ENCODE measurements at regions not wholly inside any gene's neighbourhood (a gene's known extent, or its start where the extent isn't known, plus 50 kb on each side); places are given as distances from the start of the nearest gene placed in this dataset.
A peak's percentile ranks its signal among the peaks of the same experiment; 100 is the strongest.

DNA sequence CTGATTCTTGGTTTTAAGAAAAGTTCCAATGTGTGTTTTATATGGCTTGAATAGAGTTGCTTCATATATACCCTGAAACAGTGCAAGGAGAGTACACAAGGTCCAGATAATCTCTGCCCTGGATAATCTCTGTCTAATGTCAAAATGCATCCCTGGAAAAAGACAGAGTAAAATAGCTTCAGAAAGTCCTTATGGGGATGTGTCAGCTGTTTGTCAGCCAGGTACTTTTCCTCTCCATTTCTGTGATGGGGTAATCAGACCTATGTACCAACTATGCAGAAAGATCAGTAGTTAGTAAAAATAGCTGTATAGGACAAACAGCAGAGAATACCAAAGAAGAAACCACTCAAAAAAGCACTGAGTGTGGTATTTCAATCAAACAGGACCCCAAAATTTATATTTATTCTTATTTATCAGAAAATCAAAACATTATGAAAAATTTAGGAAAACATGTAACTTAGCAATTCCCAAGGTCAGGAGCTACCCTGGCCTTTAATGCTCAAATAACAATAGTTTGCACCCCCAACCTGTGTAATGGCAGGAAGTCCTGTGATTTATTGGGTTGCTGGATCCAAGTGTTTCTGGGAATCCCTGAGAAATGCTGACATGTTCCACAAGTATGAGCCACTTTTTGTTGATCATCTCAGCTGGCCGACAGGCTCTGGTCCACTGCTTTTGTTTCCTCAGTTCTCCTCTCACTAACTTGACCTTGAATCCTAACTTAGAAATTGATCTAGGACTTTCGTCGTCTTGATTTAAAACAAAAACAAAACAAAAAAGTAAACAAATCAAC, 69.6 kb downstream of the MDH1 start:
- no peak for DNase-seq

DNA sequence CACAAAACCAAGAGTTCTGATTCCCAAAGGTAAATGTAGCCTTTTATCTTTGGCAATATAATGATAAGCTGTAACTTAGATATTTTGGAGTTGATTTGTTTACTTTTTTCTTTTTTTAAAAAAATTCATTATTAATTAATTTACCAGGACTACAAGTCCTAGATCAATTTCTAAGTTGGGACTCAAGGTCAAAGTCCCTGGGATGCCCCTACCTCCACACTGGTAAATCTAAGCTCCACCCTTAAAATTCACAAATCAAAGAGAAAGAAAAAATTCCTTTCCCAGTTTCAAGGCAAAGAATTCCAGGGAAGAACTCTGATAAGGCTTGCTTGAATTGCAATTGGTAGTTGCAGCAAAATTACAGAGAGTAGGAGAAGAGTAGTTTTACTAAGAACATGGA, 71.3 kb downstream of the MDH1 start:
- DNase-seq, result no peak

DNA sequence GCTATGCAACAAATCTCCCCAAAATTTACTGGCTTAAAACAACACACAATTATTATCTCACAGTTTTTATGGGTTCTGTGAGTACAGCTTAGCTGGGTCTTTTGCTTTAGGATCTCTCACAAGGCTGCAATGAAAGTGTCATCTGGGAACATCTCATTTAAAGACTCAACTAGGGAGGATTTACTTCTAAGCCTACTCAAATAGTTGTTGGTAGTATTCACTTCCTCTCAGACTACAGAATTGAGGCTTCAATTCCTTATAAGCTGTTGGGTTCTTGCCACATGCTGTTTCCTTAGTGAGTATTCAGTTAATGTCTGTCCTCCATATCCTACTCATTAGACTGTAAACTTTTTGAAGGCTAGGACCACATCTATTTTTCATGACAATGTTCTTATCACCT, 72.3 kb downstream of the MDH1 start:
- no peak for DNase-seq

GRCh38 chr2:63662028-63662804, 73.5 kb downstream of the MDH1 start:
- DNase-seq, result peak; percentile 62

DNA sequence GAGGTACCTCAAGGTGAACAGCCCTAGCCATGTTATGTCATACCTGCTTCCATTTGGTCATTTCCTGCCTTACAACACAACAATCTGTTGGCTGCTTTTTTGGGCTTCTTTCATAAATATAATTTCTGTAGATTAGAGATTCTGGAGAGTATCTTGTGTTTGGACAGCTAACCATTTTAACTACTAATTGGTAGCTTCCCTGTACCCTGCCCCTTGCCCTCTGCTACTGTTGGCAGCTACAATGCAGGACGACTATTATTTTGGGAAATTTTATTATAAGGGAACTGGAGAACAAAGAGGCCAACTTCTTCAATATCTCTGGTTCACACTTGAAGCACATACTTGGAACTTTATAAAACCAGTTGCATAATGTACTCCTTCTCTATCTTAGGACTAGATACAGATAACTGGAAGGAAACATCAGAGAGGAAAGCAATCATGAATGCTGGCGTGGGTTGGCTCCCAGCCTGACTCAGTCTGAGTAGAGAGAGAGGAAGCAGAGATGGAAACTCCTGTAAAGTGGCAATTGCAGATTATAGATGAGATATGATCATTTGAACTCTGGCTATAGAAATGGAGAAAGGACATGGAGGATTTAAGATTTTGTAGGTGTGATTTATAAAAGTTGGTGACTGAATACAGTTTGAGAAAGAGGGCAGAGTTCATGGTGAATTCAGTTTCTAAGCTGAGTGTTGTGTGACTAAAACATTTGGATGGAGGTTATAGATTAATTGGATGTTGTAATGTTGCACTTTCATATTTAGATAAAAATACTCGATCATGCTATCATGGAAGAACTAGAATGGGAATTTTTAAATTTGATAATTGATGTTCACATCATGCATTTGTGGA, 74.5 kb downstream of the MDH1 start:
- no peak for DNase-seq

DNA sequence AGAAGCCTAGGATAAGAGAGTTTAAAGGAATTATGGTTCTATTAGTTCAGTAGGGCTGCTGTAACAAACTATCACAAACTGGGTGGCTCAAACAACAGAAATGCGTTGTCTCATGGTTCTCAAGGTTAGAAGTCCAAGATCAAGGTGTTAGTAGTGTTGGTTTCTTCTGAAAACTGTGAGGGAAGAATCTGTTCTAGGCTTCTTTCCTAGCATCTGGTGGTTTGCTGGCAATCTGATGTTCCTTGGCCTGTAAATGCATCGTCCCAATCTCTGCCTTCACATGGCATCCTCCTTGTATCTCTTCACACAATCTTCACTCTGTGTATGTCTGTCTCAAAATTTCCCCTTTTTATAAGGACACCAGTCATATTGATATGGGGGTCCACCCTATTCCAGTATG, 76.3 kb downstream of the MDH1 start:
- no peak for DNase-seq

DNA sequence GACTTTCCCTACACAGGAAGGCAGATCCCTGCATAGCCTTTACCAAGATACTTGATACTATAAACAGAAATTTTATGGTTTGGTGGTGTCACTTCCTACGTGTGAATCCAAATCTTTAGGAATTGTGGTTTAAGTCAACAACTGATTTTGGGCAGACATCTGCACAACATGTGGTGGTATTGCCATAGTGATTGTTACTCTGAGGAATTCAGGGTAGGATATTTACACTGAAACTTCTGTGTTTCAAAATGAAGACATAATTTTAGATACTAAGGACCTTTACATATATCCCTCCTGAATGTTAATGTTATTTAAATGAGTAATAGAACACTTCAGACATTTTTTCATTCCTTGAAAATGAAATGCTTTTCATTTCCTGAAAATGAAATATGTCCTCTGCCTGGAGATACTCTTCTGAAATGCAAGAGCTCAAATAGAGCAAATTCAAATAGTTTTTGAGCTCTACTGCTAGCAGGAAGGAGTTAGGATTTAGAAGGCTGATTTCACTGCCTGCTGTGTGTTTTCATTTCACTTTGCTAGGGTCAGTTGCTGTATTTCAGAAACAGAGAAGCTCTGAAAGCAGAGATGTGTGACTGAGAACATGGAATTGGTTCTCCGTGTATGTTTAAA, 77.2 kb downstream of the MDH1 start:
- no peak for DNase-seq

DNA sequence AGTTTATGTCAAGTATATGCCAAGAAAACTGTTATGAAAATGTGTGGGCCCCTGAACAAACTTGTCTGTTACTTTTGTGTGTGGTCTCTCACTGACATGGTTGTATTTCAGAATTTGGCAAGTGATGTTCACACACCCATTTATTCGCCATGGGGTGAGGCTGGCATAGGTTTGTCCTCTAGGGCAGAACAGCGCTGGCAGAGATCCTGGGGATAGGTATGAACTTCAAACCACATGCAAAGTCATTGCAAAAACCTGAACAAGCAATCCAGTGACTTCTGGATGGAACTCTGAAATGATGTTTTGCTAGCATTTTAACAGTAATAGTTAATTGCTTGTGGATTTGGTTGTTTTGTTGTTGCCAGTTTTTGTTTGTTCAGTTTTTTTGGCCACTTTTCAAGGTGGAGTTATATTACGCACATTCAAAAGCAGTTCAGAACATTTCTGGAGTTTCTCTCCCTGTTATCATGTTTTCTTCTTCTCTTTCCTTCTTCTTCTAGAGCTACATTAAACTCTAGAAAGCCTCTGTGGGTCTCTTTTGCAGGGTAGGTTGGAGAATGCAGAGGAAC, 78.5 kb downstream of the MDH1 start:
- no peak for DNase-seq

- no peak for DNase-seq
Observed at GRCh38 chr2:63668000-63668399, 79.2 kb downstream of the MDH1 start.

- no peak for DNase-seq
Observed at GRCh38 chr2:63668466-63668865, 79.7 kb downstream of the MDH1 start.

GRCh38 chr2:63669596-63669995, 80.8 kb downstream of the MDH1 start:
- no peak for DNase-seq

DNA sequence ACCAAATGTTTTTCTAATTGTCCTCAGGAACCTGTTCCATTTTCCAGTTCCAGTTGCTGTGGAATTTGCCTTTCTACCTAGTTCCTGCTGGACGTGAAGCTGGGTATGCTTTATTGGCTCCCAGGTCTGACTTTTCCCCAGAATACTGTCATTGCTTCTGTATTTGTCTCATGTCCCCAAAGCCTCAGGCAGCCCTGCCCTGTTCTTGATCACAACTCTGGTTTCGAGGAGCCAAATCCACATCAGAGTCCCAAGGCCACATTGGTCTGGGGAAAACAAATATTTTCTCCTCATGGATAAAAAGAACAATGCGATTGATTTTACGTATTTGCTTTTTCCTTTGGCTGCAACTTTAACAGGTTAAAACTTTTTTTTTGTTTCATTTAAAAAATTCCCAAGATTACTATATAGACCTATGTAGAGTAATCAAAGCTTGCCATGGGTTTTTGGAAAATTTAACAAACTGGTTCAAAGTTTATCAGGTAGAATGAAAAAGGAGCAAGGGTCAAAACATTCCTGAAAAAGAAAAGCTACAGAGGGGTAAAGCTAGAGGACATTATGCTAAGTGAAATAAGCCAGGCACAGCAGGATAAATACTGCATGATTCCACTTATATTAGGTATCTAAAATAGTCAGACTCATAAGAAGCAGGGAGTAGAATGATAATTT, 85.2 kb downstream of the MDH1 start:
- DNase-seq, result no peak

GRCh38 chr2:63675026-63675425, 86.3 kb downstream of the MDH1 start:
- no peak for DNase-seq

- DNase-seq, result no peak
Observed at GRCh38 chr2:63676135-63676534, 87.4 kb downstream of the MDH1 start.

GRCh38 chr2:63678085-63678484, 89.3 kb downstream of the MDH1 start:
- DNase-seq, result no peak

- DNase-seq, result no peak
Observed at GRCh38 chr2:63678551-63678950, 89.8 kb downstream of the MDH1 start.

- no peak for DNase-seq
Observed at GRCh38 chr2:63679252-63679855, 90.6 kb downstream of the MDH1 start.

- no peak for DNase-seq
Observed at GRCh38 chr2:63680455-63680854, 91.7 kb downstream of the MDH1 start.

GRCh38 chr2:63681896-63682295, 93.1 kb downstream of the MDH1 start:
- no peak for DNase-seq

- no peak for DNase-seq
Observed at GRCh38 chr2:63692002-63692606, 103.3 kb downstream of the MDH1 start.

- no peak for DNase-seq
Observed at GRCh38 chr2:63695583-63695982, 106.8 kb downstream of the MDH1 start.

Data from islet precursor cell (in vitro differentiated cells).